ENCODE measurements at regions not wholly inside any gene's neighbourhood (a gene's known extent, or its start where the extent isn't known, plus 50 kb on each side); places are given as distances from the start of the nearest gene placed in this dataset.

DNA sequence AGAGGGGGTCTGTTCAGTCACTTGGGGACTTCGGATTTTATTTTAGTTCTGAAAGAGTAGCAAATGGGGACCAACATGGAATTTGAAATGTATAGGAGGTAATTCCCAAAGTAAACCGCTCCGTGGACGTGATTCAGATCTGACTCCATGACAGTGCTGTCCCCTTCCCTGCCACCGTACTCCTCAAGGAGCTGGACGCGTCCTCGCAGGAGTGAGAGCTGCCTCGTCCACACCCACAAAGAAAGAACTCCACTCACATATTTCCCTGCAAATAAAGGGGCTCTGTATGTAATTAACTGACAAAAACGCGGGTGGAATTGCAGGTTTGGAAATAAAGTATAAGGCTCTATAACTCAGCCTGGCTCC is 183.6 kb downstream of the ETS2 start:
- no peak for TF ChIP-seq TEAD4 (IDR thresholded peaks at IDR 0.05)
- TF ChIP-seq YY1 (IDR thresholded peaks at IDR 0.05; ENCODE audit: low read depth), result no peak
- TF ChIP-seq, protein P1, sequence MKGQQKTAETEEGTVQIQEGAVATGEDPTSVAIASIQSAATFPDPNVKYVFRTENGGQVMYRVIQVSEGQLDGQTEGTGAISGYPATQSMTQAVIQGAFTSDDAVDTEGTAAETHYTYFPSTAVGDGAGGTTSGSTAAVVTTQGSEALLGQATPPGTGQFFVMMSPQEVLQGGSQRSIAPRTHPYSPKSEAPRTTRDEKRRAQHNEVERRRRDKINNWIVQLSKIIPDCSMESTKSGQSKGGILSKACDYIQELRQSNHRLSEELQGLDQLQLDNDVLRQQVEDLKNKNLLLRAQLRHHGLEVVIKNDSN (IDR thresholded peaks at IDR 0.05), result no peak

DNA sequence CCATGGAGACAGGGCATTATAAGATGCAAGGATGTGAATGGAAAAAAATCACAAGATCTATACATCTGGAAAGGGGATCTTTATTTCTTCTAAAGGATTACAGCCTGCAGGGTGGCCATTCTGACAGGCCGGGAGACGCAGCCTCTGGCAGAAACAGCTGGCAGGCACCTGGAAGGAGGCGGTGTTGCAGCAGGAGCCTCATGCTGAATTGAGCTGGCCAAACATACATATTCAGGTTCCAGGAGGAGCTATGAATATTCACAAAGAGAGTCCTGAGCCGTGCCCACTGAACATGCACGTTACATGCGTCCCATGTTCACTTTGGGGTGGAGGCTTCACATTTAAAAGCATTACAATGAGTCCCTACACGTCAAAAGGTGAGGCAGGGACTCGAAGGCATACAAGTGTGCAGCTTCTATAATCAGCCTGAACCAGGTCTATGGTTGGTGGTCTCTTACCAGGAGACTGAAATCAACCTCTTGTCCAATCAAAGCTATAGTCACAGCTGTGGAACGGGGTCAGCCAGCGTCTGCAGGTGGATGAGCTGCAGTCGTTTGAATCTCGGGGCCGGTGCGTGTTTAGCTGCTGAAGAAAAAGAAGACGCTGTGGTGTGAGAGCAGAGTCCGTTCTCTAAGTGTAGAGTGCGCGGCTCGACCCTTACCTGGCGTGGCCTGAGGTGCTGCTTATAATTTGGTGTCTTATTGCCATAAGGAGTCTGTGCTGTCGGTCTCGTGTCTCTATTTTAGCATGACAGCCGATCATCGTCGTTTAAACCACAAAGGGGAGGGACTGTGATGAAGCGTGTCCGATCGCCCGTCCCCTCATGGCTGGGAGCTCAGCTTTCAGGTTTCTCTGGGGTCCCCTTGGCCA is 183.0 kb downstream of the ETS2 start:
- TF ChIP-seq NFIC (IDR thresholded peaks at IDR 0.05) (no peak), RAD21 (IDR thresholded peaks at IDR 0.05; ENCODE audit: low read depth) (no peak), FOXM1 (IDR thresholded peaks at IDR 0.05; ENCODE audit: borderline replicate concordance, low read depth) (no peak), TCF12 (IDR thresholded peaks at IDR 0.05; ENCODE audit: low read depth) (no peak), ZBTB7A (IDR thresholded peaks at IDR 0.05; ENCODE audit: low read depth) (no peak), TEAD4 (IDR thresholded peaks at IDR 0.05) (no peak), CEBPB (IDR thresholded peaks at IDR 0.05) (no peak), EP300 (IDR thresholded peaks at IDR 0.05; ENCODE audit: borderline replicate concordance) (no peak), CREB1 (IDR thresholded peaks at IDR 0.05; ENCODE audit: low read depth) (no peak), TAF1 (IDR thresholded peaks at IDR 0.05; ENCODE audit: low read depth) (no peak), YY1 (IDR thresholded peaks at IDR 0.05; ENCODE audit: low read depth) (no peak), EGR1 (IDR thresholded peaks at IDR 0.05) (no peak)
- TF ChIP-seq, protein P2, sequence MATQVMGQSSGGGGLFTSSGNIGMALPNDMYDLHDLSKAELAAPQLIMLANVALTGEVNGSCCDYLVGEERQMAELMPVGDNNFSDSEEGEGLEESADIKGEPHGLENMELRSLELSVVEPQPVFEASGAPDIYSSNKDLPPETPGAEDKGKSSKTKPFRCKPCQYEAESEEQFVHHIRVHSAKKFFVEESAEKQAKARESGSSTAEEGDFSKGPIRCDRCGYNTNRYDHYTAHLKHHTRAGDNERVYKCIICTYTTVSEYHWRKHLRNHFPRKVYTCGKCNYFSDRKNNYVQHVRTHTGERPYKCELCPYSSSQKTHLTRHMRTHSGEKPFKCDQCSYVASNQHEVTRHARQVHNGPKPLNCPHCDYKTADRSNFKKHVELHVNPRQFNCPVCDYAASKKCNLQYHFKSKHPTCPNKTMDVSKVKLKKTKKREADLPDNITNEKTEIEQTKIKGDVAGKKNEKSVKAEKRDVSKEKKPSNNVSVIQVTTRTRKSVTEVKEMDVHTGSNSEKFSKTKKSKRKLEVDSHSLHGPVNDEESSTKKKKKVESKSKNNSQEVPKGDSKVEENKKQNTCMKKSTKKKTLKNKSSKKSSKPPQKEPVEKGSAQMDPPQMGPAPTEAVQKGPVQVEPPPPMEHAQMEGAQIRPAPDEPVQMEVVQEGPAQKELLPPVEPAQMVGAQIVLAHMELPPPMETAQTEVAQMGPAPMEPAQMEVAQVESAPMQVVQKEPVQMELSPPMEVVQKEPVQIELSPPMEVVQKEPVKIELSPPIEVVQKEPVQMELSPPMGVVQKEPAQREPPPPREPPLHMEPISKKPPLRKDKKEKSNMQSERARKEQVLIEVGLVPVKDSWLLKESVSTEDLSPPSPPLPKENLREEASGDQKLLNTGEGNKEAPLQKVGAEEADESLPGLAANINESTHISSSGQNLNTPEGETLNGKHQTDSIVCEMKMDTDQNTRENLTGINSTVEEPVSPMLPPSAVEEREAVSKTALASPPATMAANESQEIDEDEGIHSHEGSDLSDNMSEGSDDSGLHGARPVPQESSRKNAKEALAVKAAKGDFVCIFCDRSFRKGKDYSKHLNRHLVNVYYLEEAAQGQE (IDR thresholded peaks at IDR 0.05; ENCODE audit: low read depth), result no peak
- TF ChIP-seq, protein P3, sequence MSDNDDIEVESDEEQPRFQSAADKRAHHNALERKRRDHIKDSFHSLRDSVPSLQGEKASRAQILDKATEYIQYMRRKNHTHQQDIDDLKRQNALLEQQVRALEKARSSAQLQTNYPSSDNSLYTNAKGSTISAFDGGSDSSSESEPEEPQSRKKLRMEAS (IDR thresholded peaks at IDR 0.05), result no peak
- TF ChIP-seq, protein P1 (IDR thresholded peaks at IDR 0.05), result no peak

DNA sequence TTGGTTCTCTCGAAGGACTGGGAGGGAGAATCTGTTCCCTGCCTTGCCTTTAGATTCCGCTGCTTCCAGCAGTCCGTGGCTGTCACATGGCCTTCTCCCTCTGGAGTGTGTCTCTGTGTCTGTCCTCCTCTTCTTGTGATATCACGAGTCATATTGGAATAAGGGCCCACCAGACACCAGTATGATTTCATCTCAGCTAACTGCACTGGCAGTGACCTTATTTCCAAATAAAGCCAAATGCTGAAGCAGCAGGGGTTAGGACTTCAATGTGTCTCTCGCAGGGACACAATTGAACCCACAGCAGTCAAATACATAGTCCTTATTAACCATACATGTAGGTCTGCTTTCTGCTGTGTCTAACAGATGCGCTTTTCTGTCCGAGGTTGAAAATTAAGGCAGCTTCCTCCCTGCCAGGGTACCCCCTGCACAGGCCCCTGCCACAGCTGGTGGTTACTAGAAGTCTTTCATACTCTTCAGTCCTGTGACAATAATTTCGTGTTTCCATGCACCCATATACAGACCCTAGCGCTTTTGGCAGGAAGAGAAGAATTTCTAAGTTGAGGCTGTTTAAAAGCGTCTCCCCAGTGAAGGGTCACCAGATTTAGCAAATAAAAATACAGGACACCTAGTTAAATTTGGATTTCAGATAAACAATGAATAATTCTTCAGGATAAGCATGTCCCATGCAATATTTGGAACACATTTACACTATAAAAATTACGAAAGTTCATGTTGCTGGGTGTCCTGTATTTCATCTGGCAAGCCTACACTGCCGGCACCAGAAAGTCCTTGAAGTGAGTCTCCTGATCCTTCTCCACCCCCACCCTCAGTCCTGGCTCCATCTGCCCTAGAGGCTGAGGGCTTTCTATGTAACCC is 182.1 kb downstream of the ETS2 start:
- TF ChIP-seq, protein P2 (IDR thresholded peaks at IDR 0.05; ENCODE audit: low read depth), result no peak
- TF ChIP-seq, protein P1 (IDR thresholded peaks at IDR 0.05), result no peak
- TF ChIP-seq FOXM1 (IDR thresholded peaks at IDR 0.05; ENCODE audit: borderline replicate concordance, low read depth) (no peak), TCF12 (IDR thresholded peaks at IDR 0.05; ENCODE audit: low read depth) (no peak)

DNA sequence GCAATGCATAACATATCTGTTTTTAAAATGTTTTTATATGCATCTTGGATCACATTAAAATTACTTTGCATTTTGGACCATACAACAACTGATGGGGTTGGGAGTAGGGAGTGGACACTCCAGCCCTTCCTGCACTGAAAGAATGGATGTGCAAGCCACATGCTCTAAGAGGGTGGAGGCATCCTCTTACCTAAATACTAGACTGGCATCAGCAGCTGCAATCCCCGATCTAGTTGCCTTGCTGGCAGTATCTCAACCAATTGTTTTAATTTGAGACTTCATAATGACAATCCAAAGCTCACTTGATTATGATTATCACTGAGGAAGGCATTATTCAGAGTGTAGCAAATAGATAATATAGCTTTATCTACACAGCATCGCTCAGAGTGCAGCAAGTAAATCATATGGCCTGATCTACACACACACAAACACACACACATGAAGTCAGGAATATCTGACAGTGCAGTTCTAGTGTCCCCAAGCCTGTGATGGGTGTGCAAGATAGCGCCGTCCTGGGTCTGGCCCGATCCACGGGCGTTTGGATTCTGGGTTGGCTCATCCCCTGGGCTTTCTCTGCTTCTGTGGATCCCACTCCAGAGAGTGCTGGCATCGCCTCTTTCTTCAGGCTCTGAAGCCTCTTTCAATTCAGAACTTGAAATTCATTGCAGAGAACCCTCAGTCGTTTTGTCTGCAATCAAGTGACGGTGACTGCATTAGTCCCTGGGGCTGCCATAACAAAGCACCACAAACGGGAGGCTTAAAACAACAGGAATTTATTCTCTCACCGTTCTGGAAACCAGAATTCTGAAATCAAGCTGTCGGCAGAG is 181.3 kb downstream of the ETS2 start:
- TF ChIP-seq YY1 (IDR thresholded peaks at IDR 0.05; ENCODE audit: low read depth), result no peak
- TF ChIP-seq CEBPB (IDR thresholded peaks at IDR 0.05), result no peak
- TF ChIP-seq EGR1 (IDR thresholded peaks at IDR 0.05), result no peak
- TF ChIP-seq, protein P3 (IDR thresholded peaks at IDR 0.05), result no peak
- TF ChIP-seq CREB1 (IDR thresholded peaks at IDR 0.05; ENCODE audit: low read depth), result no peak
- TF ChIP-seq, protein P1 (IDR thresholded peaks at IDR 0.05), result no peak
- no peak for TF ChIP-seq ZBTB7A (IDR thresholded peaks at IDR 0.05; ENCODE audit: low read depth)
- TF ChIP-seq TAF1 (IDR thresholded peaks at IDR 0.05; ENCODE audit: low read depth), result no peak
- TF ChIP-seq, protein P2 (IDR thresholded peaks at IDR 0.05; ENCODE audit: low read depth), result no peak
- TF ChIP-seq RAD21 (IDR thresholded peaks at IDR 0.05; ENCODE audit: low read depth), result no peak
- TF ChIP-seq EP300 (IDR thresholded peaks at IDR 0.05; ENCODE audit: borderline replicate concordance), result no peak
- no peak for TF ChIP-seq TEAD4 (IDR thresholded peaks at IDR 0.05)
- TF ChIP-seq NFIC (IDR thresholded peaks at IDR 0.05), result no peak
- no peak for TF ChIP-seq TCF12 (IDR thresholded peaks at IDR 0.05; ENCODE audit: low read depth)
- no peak for TF ChIP-seq FOXM1 (IDR thresholded peaks at IDR 0.05; ENCODE audit: borderline replicate concordance, low read depth)

All from Ishikawa (cell line).